SJSA1 (cell line): ENCODE measurements at regions not wholly inside any gene's neighbourhood (a gene's known extent, or its start where the extent isn't known, plus 50 kb on each side); places are given as distances from the start of the nearest gene placed in this dataset.
A peak's percentile ranks its signal among the peaks of the same experiment; 100 is the strongest.
"Not testable (repeated sequence)": the region's sequence is repeated elsewhere in the genome, so short reads cannot be mapped to it uniquely, and the experiment has no call there.

Experiments
- DNase-seq, 2 experiments: peaks; one replicate each; pipeline ENCODE4 v3.0.0-alpha.2; 2015 to 2020; ENCODE audit warnings: low spot score in 2 of 2, low read depth in 1 of 2
- H3K27ac ChIP-seq: fragments of 250-450 bp; sonication (Bioruptor Pico); 2 replicates; pipeline ENCODE4 v1.5.1; 2020; ENCODE audit warnings: mild to moderate bottlenecking, moderate library complexity
- H3K27me3 ChIP-seq: fragments of 250-450 bp; sonication (Bioruptor Pico); replicated peaks from 2 replicates; pipeline ENCODE4 v1.5.1; 2020; ENCODE audit warnings: mild to moderate bottlenecking, moderate library complexity
- H3K36me3 ChIP-seq: fragments of 250-450 bp; sonication (Bioruptor Pico); 2 replicates; pipeline ENCODE4 v1.5.1; 2020; ENCODE audit warnings: mild to moderate bottlenecking
- H3K4me1 ChIP-seq: fragments of 250-450 bp; sonication (Bioruptor Pico); replicated peaks from 2 replicates; pipeline ENCODE4 v1.6.1; 2021; ENCODE audit warnings: mild to moderate bottlenecking
- H3K4me3 ChIP-seq: fragments of 250-450 bp; sonication (Bioruptor Pico); 2 replicates; pipeline ENCODE4 v1.5.1; 2020; ENCODE audit warnings: mild to moderate bottlenecking
- H3K9me3 ChIP-seq: fragments of 250-450 bp; sonication (Bioruptor Pico); replicated peaks from 2 replicates; pipeline ENCODE4 v1.5.1; 2020; ENCODE audit warnings: mild to moderate bottlenecking

DNA sequence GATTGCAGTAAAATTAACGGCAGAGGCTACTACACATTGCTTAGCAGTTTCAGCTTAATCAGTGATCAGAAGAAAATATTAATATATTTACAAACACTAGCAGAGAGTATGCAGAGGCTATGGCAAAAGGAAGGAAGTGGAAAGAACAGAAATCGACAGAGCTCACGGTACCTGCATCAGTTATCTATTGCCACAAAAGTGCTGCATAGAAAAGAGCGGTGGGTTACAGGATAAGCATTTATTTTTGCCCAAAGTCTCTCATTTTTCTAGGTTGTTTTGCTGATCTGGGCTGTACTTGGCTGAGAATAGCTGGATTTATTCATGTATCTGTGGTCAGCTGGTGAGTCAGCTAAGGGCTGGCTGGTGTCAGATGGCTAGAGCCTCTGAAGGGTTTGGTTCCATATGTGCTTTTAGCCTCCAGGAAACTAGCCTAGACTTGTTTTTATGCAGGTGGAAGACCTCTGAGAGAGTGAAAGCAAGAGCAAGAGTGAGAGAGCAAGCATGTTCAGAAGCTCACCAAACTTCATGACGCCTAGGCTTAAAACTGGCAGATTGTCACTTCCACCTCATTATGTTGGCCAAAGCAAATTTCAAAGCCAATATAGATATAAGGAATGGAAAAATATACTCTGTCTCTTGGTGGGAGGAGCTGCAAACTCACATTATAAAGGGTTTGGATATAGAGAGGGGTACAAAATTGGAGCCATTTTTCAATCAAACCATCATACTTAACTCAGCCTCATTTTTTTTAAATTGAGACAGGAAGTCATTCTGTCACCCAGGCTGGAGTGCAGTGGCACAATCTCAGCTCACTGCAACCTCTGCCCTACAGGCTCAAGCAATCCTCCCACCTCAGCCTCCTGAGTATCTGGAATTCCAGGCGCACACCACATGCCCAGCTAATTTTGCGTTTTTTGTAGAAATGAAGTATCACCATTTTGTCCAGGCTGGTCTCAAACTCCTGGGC lies 153.2 kb upstream of the RPL34 start:
- Histone ChIP-seq H3K36me3 (no peaks in the 10 kb centered on the region), H3K4me3 (no peak overlapping the region), H3K27ac (no peak overlapping the region), H3K27me3 (no peaks in the 10 kb centered on the region), H3K4me1 (peaks cover 8% of the 10 kb centered on the region), H3K9me3 (no peaks in the 10 kb centered on the region)
- peak in 1 of 2 experiments; percentile 30 for DNase-seq

DNA sequence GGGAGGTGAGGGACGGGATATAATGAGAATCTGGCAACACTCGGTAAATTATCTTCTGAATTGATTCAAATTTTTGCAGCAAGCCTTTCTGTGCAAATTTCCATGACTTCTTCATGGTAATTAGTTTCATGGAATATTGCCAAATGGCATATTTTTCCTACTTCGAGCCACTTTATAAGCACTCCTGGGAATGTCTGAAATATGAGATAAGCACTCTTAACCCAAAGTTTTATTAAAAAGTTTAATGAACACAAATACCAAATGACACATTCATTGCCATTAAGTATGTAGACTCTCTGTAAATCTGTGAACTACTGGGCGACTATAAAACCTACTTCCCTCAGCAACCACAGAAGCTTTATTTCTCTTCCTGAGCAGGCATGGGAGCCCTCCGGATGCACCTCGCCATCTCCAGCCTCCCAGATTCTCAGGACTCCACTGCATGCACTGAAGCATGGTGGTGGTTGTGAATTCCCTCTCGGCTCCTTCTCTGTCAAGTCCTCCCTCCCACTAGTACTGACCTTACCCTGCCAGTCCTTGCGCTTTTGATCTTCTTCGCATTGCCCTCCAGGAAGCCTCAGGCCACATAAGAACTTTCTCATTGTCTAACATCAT lies 154.4 kb upstream of the RPL34 start:
- Histone ChIP-seq H3K4me1 (peaks cover 8% of the 10 kb centered on the region), H3K9me3 (no peaks in the 10 kb centered on the region), H3K4me3 (no peak overlapping the region), H3K27me3 (no peaks in the 10 kb centered on the region), H3K36me3 (no peaks in the 10 kb centered on the region), H3K27ac (no peak overlapping the region)
- DNase-seq: no peak

DNA sequence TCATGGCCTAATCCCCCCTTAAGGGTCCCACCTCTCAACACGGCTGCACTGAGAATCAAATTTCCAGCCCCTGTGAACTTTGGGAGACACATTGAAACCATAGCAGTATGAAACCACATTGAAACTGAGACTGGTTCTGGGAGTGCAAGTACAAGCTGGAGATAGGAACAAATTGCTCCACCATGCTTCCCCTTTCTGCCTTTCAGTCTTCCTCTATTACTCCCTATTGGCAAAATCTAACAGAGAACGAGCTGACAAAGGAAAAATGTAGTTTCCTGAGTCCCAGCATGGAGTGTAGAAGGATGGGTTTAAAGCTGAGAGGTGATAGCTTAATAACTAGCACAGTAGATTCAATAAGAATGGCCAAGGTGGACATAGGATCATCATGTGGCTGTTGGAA lies 161.7 kb upstream of the RPL34 start:
- H3K4me1 ChIP-seq: no peaks in the 10 kb centered on the region
- no peak overlapping the region for H3K4me3 ChIP-seq
- H3K27ac ChIP-seq: no peak overlapping the region
- no peak for DNase-seq
- no peaks in the 10 kb centered on the region for H3K9me3 ChIP-seq
- H3K27me3 ChIP-seq: no peaks in the 10 kb centered on the region
- H3K36me3 ChIP-seq: no peaks in the 10 kb centered on the region

DNA sequence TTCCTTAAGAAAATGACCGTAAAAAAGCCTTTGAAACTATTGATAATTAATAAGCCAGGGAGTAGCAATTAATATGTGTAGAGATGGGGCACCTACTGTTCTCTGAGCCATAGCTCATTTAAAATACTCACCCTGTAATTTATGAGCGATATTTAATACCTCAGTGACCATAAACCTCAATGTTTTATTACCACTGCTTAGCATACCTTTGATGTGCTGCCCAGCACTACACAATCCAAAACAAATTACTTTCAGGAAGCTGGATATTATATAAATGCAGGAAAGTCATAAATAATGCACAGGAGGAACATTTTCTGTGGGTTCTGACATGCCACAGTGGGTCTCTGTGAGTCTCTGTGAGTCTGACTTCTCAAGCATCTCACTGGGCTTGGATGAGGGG lies 166.1 kb upstream of the RPL34 start:
- H3K36me3 ChIP-seq: no peaks in the 10 kb centered on the region
- H3K4me3 ChIP-seq: no peak overlapping the region
- H3K9me3 ChIP-seq: no peaks in the 10 kb centered on the region
- H3K27me3 ChIP-seq: no peaks in the 10 kb centered on the region
- no peak for DNase-seq
- H3K27ac ChIP-seq: no peak overlapping the region
- no peaks in the 10 kb centered on the region for H3K4me1 ChIP-seq

DNA sequence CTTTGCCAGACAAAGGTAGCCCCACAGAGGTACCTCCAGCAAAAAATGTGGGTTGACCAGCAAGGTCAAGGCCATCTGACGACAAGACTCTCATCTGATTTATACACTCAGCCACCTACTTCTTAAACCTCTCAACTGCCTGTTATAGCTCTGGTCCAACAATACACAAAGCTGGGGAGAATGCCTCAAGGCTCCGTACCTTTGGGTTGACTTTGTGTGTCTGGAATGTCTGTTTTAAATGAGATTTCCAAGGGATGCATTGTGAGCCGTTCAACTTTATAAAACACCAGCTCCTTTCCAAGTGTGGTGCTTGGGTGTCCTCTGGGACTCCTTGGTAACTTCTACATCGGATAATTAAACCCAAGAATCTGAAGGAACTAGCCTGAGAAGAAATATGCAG lies 167.0 kb upstream of the RPL34 start:
- Histone ChIP-seq H3K4me1 (no peaks in the 10 kb centered on the region), H3K4me3 (no peak overlapping the region), H3K36me3 (no peaks in the 10 kb centered on the region), H3K9me3 (no peaks in the 10 kb centered on the region), H3K27ac (no peak overlapping the region), H3K27me3 (no peaks in the 10 kb centered on the region)
- DNase-seq: no peak

DNA sequence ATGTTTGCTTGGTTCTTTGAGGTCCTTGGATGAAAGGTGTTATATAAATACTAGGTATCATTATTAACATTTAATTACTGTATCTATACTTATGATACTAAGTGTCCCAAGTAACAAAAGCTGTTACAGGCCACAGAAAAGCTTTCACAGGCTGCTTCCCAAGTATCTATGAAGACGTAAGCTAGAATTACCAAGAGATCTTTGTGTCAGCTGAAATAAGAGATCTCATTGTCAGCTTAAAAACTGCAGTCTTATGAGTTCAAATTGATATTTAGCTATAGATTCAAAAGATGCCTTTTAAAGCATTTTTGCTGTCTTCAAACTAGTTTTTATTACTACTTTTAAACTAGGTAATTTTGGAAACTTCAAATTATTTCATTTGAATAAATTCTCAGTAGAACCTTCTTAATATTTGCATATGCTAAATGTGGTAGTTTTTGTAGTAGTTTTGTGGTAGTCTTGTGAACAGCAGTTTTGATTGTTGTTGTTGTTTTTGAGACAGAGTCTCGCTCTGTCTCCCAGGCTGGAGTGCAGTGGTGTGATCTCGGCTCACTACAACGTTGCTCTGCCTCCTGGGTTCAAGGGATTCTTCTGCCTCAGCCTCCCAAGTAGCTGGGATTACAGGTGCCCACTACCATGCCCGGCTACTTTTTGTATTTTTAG lies 170.0 kb upstream of the RPL34 start:
- no peaks in the 10 kb centered on the region for H3K4me1 ChIP-seq
- H3K9me3 ChIP-seq: no peaks in the 10 kb centered on the region
- no peak overlapping the region for H3K27ac ChIP-seq
- no peaks in the 10 kb centered on the region for H3K36me3 ChIP-seq
- DNase-seq: no peak
- H3K4me3 ChIP-seq: no peak overlapping the region
- H3K27me3 ChIP-seq: no peaks in the 10 kb centered on the region

DNA sequence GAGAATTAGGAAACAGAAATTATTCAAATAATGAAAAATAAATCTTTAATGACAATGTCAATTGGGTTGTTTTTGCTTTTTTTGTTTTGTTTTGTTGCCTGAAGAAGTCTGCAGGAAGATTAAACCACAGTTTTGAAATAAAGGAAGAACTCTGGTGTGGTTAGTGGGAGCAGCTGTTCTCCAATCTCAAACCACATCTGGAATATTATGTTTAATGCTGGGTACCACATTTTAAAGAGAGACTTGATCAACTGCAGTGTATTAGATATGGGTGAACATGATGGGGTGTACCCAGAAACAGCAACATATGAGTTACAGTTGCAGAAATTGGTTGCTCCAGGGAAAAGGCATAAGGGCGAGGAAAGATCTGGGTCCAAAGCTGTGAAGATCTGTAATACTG lies 171.2 kb upstream of the RPL34 start:
- Histone ChIP-seq H3K36me3 (no peaks in the 10 kb centered on the region), H3K4me3 (no peak overlapping the region), H3K27ac (no peak overlapping the region), H3K4me1 (no peaks in the 10 kb centered on the region), H3K27me3 (no peaks in the 10 kb centered on the region), H3K9me3 (no peaks in the 10 kb centered on the region)
- DNase-seq: no peak

DNA sequence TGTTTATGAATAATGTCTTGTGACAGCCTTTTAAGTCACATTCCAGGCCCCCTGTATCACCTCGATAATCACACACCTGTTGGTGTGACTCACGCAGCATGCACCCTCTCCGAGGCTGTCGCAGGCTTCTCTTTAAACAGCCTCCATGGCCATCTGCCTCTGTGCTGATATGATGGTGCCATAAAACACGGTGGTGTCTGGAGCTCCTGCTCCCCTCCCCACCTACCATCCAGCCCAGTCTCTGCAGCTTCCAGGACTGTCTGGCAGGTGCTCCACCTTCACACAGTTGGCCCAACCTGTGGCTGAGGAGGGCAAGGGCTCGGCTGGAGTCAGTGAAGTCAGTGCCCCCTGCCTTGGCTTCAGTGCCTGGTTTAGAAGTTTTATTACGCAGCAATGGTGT lies 173.8 kb upstream of the RPL34 start:
- Histone ChIP-seq H3K27ac (no peak overlapping the region), H3K4me3 (no peak overlapping the region), H3K27me3 (no peaks in the 10 kb centered on the region), H3K36me3 (no peaks in the 10 kb centered on the region), H3K9me3 (no peaks in the 10 kb centered on the region), H3K4me1 (no peaks in the 10 kb centered on the region)
- DNase-seq: no peak

DNA sequence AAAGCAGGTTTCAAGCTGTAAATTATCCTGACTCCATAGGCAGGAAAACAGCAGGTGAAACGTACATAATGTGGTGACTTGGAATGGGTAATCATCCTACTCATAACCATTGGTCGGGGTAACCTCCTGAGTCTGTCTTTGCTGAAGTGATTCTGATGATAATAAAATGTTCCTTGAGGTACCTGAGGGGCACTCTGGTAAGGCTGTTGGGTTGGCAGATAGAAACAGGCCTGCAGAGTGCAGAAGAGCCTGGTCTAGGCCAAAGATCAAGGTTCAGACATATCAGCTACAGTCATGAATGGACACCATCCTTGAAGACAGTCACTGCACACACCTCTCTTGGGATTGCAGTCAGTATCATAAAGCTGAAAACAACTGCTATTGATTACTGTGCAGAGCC lies 174.7 kb upstream of the RPL34 start:
- DNase-seq: no peak
- Histone ChIP-seq H3K36me3 (no peaks in the 10 kb centered on the region), H3K4me1 (no peaks in the 10 kb centered on the region), H3K4me3 (no peak overlapping the region), H3K9me3 (no peaks in the 10 kb centered on the region), H3K27me3 (no peaks in the 10 kb centered on the region), H3K27ac (no peak overlapping the region)

DNA sequence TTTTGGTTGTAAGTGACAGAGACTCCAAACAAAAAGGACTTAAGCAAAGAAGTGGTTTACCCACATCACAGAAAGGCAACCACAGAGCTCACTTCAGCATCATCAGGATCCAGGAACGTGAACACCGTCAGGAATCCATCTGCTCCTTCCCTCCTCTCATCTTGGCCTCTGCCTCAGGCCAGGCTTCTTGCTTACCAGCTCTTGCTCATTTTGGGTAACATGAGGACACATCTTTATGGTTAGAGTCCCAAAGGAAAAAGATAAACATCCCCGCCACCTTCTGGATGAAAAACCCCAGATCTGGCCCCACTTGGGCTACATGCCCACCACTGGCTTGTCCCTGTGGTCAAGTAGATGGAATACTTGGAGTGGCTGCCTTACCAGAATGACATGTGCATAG lies 176.8 kb upstream of the RPL34 start:
- Histone ChIP-seq H3K27me3 (no peaks in the 10 kb centered on the region), H3K9me3 (no peaks in the 10 kb centered on the region), H3K4me1 (no peaks in the 10 kb centered on the region), H3K4me3 (no peak overlapping the region), H3K36me3 (no peaks in the 10 kb centered on the region), H3K27ac (no peak overlapping the region)
- no peak for DNase-seq

DNA sequence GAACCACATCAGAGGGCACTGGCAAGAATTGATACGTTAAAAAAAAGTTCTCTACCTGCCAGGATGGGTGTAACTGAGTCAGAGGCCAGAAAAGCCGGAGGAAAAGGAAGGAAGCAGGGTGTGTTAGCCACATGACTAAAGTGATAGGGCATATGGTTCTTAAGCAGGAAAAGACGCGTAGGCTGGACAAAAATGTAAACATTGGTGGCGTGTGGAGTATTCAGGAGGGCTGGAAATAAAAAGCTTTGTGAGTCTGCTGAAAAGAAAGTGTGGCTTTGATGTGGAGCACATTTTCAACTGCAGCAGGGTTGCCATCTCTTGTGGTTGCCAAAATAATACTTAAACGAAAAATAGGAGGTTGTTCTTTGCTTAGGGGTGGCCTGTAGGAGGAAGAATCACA lies 186.5 kb upstream of the RPL34 start:
- H3K27ac ChIP-seq: peak overlapping the region; percentile 35

DNA sequence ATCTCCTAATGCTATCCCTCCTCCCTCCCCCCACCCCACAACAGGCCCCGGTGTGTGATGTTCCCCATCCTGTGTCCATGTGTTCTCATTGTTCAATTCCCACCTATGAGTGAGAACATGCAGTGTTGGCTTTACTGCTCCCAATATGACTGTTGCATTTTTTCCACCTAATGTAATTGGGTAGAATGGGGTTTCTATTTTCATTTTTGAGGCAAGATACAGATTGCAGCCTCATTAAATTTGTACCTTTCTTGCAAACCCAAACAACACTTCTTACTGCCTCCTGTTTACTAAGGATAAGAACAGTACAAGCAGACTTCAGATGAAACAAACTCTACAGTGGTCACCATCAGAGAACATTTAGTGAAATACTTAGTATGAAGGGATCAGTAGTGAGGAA lies 187.0 kb upstream of the RPL34 start:
- not testable (repeated sequence) for H3K9me3 ChIP-seq, H3K36me3 ChIP-seq, H3K4me3 ChIP-seq, DNase-seq, H3K27me3 ChIP-seq
- Histone ChIP-seq H3K4me1 (peaks cover 20% of the 10 kb centered on the region), H3K27ac (peak overlapping the region; percentile 35)

More for the DNA sequence above, 186.5 kb upstream of the RPL34 start:
- no peaks in the 10 kb centered on the region for H3K9me3 ChIP-seq
- DNase-seq: peak; percentile 52 to 73
- H3K36me3 ChIP-seq: no peaks in the 10 kb centered on the region
- peaks cover 20% of the 10 kb centered on the region for H3K4me1 ChIP-seq
- H3K27me3 ChIP-seq: no peaks in the 10 kb centered on the region
- no peak overlapping the region for H3K4me3 ChIP-seq

DNA sequence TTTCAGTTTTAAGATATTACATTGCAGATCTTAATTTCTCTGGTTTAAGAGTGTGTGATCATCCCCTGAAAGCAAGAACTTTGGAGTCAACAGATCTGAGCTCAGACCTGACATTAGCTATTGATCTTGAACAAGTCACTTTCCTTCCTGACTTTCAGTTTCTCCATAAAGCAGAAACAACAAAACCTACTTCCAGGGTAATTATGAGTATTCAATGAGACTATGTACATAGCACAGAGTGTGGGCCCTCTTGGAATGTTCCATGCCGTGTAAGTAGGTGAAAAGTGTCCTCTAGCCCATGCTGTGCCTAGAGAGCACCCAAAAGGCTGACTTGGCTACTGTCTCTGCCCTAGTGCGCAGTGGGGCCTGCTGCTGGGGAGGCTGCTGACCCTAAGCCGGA lies 188.0 kb upstream of the RPL34 start:
- no peak overlapping the region for H3K4me3 ChIP-seq
- no peaks in the 10 kb centered on the region for H3K9me3 ChIP-seq
- no peaks in the 10 kb centered on the region for H3K36me3 ChIP-seq
- no peaks in the 10 kb centered on the region for H3K27me3 ChIP-seq
- H3K27ac ChIP-seq: no peak overlapping the region
- peaks cover 20% of the 10 kb centered on the region for H3K4me1 ChIP-seq
- DNase-seq: no peak

DNA sequence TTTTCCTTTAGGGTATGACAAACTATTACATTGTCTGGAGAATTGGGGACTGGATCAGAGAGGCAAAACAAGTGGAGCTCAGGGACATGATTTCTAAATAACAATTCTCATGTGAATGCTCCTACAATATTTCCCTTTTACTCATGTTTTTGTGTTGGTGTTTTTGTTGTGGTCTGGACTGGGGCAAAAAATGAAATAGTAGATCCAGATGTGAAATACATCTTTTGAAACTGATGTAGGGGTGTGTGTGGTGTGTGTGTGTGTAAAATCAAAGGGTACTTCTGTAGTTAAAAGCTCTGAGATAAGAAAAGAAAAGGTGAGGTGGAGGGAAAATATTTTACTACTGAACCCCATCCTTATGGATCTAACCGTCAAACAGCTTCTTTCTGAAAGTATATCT lies 188.4 kb upstream of the RPL34 start:
- H3K4me3 ChIP-seq: no peak overlapping the region
- H3K9me3 ChIP-seq: no peaks in the 10 kb centered on the region
- no peak for DNase-seq
- H3K27me3 ChIP-seq: no peaks in the 10 kb centered on the region
- no peaks in the 10 kb centered on the region for H3K36me3 ChIP-seq
- H3K27ac ChIP-seq: no peak overlapping the region
- peaks cover 21% of the 10 kb centered on the region for H3K4me1 ChIP-seq
